Right kidney (tissue), 1 donor: ENCODE measurements at regions not wholly inside any gene's neighbourhood (a gene's known extent, or its start where the extent isn't known, plus 50 kb on each side); places are given as distances from the start of the nearest gene placed in this dataset.

ENCODE experiments used
- DNase-seq: peaks from one replicate; pipeline ENCODE4 v3.0.0-alpha.2; 2016

DNA sequence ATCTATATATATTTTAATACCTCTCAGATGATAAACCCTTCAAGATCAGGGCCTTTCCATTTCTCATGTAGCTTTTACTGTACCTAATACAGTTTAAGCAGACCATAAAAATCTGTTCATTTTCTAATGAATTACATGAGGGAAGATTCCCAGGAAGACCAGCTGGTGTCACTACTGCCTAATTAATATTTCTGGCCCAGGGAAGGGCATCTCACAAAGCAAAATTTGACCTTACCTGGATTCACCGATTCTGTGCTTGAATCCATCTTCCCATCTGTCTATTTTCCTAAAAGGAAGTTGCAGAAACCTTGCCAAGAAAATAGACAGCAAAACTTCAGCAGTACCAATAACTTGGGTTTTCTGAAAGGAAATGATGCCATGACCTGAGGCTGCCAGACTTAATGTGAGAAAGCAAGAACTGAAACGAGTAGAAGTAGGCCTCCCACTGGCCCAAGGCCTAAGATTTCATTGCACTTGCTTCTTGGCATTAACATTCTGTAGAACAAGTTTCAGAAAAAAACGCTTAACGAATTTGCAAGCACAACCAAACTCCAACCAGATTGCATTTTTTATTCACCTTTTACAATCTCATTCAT, 83.0 kb upstream of the GLIS3 start:
- peak; percentile 7 for DNase-seq

- no peak for DNase-seq
Measured at GRCh38 chr9:4381744-4382143, 81.9 kb upstream of the GLIS3 start.

GRCh38 chr9:4380406-4380805, 80.5 kb upstream of the GLIS3 start:
- no peak for DNase-seq

DNA sequence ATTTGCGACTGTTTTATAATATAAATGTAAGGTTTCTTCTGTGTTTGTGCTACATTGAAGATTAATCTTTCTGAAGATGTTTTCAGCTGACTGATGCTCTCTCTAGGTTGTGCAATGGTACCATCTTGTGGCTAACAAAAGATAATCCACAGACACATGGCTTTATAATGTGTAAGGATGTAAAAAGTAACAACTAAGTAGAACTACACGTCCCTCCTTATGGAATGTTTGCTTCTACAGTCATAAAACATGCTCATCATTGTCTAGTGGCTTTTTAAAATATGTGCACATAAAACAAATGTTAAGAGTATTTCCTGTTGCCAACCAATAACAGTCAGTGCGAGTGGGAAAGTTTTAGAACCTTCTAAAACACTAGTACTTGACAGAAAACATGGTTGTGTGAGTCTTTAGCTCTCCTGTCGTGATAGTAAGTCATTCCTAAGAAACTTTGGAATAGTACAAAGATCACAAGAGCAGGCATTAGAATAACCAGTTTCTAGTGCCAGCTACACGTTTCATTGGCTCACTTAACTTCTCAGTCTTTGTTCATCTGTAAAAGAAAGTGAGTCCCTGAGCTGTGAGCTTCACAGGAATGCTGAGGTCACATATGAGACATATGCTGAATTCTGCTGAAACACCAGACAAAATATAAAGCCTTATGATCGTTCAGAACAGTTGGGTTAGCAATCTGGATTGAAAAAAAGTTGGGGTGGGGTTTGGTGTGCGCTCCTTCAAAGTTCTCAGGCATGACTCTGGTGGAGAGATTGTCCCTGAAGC, 75.7 kb upstream of the GLIS3 start:
- DNase-seq, result no peak

GRCh38 chr9:4371108-4371507, 71.2 kb upstream of the GLIS3 start:
- no peak for DNase-seq

GRCh38 chr9:4370501-4370900, 70.6 kb upstream of the GLIS3 start:
- DNase-seq, result no peak

DNA sequence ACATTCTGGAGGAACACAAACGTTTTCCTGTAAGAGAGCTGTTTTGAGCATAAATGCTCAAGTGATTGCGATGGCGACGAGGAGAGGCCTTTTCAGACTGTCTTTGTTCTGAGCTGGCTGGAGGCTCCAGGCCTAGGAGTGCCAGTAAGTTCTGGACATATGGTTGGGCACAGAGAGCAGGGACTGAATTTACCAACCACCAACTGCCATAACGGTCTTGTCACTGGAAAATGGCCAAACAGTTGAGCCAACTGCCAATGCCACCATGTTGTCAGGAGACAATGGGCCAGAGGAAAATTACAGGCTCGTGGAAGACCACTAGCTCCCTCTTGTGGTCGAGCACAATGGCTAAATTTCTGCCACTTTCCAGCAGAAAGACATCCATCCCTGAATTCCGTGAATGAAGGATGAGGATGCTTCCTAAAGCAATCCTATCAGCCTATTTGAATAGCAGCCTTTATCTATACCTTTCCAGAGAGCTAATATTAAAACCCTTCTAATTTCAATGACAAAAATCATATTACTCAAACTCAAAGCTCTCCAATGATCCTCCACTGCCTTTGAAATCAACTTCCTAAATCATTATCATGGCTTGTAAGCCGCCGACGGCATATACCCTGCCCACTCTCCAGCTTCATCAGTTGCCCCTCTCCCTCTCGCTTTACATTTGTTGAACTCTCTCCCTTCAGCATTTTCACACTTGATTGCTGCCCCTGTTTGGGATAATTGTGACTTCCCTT, 66.9 kb upstream of the GLIS3 start:
- DNase-seq, result no peak

GRCh38 chr9:4365055-4365454, 65.2 kb upstream of the GLIS3 start:
- DNase-seq, result no peak

GRCh38 chr9:4362281-4362680, 62.4 kb upstream of the GLIS3 start:
- DNase-seq, result no peak

- DNase-seq, result no peak
Measured at GRCh38 chr9:4359016-4359415, 59.1 kb upstream of the GLIS3 start.

DNA sequence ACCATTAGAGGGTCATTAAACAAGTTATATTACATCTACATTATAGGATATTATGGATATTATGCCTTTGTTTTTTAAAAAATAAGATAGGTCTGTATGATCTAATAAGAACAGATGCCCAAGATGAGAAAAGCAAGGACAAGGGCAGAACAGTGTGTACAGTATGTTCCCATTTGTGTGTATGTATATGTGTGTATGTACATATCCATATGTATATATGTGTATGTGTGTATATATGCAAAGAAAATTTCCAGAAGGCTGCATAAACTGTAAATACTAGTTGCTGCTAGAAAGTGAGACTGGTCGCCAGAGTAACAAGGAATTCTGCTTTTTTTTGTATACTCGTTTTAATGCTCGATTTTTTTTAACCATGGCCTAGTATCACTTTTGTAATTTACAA, 58.1 kb upstream of the GLIS3 start:
- no peak for DNase-seq

DNA sequence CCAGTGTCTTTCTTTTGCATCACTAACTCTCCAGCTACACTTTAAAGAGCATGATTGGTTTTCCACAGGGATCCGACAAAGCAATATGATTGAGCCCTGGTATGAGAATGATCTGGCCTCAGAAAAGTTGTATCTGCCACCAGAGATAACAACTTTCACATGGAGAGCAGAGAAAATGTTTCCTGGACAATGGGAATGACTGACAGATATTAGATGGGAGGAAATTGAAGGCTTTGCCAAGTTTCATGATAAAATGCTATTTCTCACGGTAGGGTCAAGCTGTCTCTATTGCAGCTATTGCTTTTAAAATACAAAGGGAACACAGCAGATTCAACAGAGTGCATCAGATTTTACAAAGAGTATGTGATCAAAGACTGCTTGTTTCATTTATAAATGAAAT, 56.4 kb upstream of the GLIS3 start:
- DNase-seq, result no peak

- DNase-seq, result no peak
Measured at GRCh38 chr9:4353236-4353635, 53.4 kb upstream of the GLIS3 start.

DNA sequence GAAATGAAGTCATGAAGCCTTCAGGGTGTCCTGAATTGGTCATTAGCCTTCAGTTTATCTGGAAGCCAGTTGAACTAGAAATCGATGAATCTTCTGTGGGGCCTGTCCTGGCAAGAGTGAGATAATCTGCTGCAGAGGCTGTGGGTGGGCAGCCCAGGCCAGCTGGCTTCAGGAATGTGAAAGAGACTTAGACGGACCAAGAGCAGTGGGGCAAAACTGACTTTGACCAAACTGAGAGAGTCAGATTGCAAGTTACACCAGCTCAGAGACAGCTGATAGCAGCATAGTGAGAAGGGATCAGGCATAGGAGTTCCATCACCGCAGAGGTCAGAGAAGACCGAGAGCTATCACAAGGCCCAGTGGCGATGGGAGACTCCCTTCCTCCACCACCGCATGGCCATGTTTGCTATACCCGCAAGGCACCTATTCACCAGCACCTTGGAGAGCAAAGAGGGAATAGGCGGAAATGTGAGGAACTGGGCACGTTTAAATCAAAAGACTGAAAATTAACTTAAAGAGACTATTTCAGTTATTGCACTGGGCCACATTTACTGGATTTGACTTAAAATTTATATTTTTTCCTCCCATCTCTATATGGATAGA, 50.0 kb upstream of the GLIS3 start:
- DNase-seq, result no peak
